Progenitor cell of endocrine pancreas (in vitro differentiated cells): ENCODE measurements at regions not wholly inside any gene's neighbourhood (a gene's known extent, or its start where the extent isn't known, plus 50 kb on each side); places are given as distances from the start of the nearest gene placed in this dataset.

ENCODE experiments used
- DNase-seq: peaks from one replicate; pipeline ENCODE4 v3.0.0; 2021; ENCODE audit warnings: low spot score; ENCODE audit not compliant: unreplicated experiment
- H3K27ac Mint-ChIP-seq: 2 replicates; pipeline ENCODE4 v1.8.0; 2021; ENCODE audit warnings: mild to moderate bottlenecking, moderate library complexity, mixed read lengths
- H3K27me3 Mint-ChIP-seq: 2 replicates; pipeline ENCODE4 v1.8.0; 2021; ENCODE audit warnings: mixed read lengths
- H3K36me3 Mint-ChIP-seq: 2 replicates; pipeline ENCODE4 v1.8.0; 2022; ENCODE audit warnings: mixed read lengths; ENCODE audit not compliant: insufficient read depth
- H3K4me1 Mint-ChIP-seq: 2 replicates; pipeline ENCODE4 v1.8.0; 2021; ENCODE audit warnings: low read depth, mixed read lengths
- H3K4me3 Mint-ChIP-seq: 2 replicates; pipeline ENCODE4 v1.8.0; 2021; ENCODE audit warnings: low read depth, mild to moderate bottlenecking, moderate library complexity, mixed read lengths
- H3K9me3 Mint-ChIP-seq: 2 replicates; pipeline ENCODE4 v1.8.0; 2021; ENCODE audit warnings: low read depth, mixed read lengths
- TF ChIP-seq, protein P1 (sequence below): fragments of 200-600 bp; sonication (generic); IDR thresholded peaks from one replicate; pipeline ENCODE4 v1.5.0; 2021; ENCODE audit warnings: antibody characterized with exemption, mild to moderate bottlenecking; ENCODE audit not compliant: unreplicated experiment

DNA sequence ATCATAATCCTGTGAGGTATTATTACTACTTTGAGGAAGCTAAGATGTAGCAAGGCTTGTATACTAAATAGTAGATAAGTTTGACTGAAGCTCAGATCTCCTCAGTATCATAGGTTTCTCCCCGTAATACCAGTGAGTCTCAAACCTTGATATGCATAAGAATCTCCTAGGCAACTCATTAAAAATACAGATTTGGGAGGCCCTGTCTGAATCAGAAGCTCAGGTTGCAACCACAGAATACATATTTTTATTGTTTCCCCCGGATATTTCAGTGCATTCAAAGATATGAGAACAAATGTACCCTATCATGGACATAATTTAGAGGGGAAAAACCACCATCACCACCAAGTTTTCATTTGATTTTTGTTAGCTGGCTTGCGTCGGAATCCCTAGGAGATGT is 242.1 kb upstream of the C2CD4B start:
- H3K9me3 Mint-ChIP-seq = no peaks in the 10 kb centered on the region
- H3K36me3 Mint-ChIP-seq = no peaks in the 10 kb centered on the region
- no peak overlapping the region for H3K27ac Mint-ChIP-seq
- TF ChIP-seq, protein P1, sequence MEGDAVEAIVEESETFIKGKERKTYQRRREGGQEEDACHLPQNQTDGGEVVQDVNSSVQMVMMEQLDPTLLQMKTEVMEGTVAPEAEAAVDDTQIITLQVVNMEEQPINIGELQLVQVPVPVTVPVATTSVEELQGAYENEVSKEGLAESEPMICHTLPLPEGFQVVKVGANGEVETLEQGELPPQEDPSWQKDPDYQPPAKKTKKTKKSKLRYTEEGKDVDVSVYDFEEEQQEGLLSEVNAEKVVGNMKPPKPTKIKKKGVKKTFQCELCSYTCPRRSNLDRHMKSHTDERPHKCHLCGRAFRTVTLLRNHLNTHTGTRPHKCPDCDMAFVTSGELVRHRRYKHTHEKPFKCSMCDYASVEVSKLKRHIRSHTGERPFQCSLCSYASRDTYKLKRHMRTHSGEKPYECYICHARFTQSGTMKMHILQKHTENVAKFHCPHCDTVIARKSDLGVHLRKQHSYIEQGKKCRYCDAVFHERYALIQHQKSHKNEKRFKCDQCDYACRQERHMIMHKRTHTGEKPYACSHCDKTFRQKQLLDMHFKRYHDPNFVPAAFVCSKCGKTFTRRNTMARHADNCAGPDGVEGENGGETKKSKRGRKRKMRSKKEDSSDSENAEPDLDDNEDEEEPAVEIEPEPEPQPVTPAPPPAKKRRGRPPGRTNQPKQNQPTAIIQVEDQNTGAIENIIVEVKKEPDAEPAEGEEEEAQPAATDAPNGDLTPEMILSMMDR = no peak
- H3K4me1 Mint-ChIP-seq = peaks cover 10% of the 10 kb centered on the region
- H3K27me3 Mint-ChIP-seq = no peaks in the 10 kb centered on the region
- no peak for DNase-seq
- H3K4me3 Mint-ChIP-seq = no peak overlapping the region

DNA sequence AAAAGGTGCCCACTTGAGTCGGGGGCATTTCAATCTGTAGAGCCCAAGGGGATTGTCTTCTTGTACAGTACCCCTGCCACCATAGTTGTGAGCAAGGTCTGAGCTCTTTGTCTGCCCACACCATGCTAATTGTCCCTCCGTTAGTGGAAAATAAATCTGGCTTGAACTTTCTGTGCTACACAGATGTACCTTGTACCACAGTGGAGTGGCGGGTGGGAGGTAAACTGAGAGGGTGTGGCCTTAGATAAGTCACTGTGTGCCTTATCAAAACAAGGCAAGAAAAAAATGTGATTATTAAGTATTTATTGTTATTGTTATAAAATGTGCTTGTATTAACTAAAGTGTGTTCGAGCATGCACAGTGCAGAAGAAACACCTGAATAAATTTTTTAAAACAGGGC is 242.9 kb upstream of the C2CD4B start:
- no peaks in the 10 kb centered on the region for H3K36me3 Mint-ChIP-seq
- H3K27me3 Mint-ChIP-seq = no peaks in the 10 kb centered on the region
- TF ChIP-seq, protein P1 = no peak
- H3K9me3 Mint-ChIP-seq = no peaks in the 10 kb centered on the region
- no peak for DNase-seq
- peaks cover 11% of the 10 kb centered on the region for H3K4me1 Mint-ChIP-seq
- H3K4me3 Mint-ChIP-seq = no peak overlapping the region
- no peak overlapping the region for H3K27ac Mint-ChIP-seq

DNA sequence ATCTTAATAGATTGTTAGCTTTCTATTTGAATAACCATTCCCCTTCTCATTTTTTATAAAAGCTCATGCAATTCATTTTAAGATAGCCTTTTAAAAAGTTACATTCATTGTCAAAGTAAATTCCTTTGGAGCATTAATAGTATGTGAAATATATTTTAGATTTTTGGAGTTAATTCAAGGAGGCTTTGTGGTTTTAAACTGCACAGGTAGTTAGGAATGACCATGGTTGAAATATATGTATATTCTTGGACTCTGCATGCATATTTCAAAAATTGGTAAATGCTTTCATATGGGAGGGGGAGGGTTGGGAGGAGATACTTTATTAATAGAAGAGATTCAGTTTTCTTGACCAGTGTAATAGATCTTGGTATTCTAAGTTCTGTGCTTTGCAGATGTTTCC is 244.4 kb upstream of the C2CD4B start:
- no peaks in the 10 kb centered on the region for H3K27me3 Mint-ChIP-seq
- no peaks in the 10 kb centered on the region for H3K9me3 Mint-ChIP-seq
- no peak for DNase-seq
- no peaks in the 10 kb centered on the region for H3K36me3 Mint-ChIP-seq
- peaks cover 11% of the 10 kb centered on the region for H3K4me1 Mint-ChIP-seq
- TF ChIP-seq, protein P1 = no peak
- no peak overlapping the region for H3K27ac Mint-ChIP-seq
- H3K4me3 Mint-ChIP-seq = no peak overlapping the region

DNA sequence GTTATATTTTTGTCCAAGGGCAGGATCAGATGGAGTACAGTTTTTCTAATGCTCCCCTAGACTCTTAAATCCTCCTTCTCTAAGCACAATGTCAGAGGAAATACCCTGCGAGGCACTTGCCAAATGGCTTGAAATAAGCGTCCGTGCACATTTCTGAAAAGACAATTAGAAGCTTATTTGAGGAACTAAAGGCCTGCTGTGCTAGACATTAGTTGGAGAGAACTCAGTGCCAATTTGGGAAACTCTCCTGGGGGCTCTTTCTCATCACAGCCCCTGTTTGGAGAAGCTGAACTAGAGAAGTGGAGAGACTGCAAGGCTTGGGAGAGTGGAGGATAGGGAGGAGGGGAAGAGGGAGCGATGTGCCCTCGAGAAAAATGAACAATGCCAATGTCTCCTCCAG is 247.6 kb upstream of the C2CD4B start:
- H3K4me3 Mint-ChIP-seq = no peak overlapping the region
- H3K36me3 Mint-ChIP-seq = no peaks in the 10 kb centered on the region
- DNase-seq = no peak
- no peaks in the 10 kb centered on the region for H3K9me3 Mint-ChIP-seq
- H3K27me3 Mint-ChIP-seq = no peaks in the 10 kb centered on the region
- peaks cover 10% of the 10 kb centered on the region for H3K4me1 Mint-ChIP-seq
- no peak overlapping the region for H3K27ac Mint-ChIP-seq
- TF ChIP-seq, protein P1 = no peak

DNA sequence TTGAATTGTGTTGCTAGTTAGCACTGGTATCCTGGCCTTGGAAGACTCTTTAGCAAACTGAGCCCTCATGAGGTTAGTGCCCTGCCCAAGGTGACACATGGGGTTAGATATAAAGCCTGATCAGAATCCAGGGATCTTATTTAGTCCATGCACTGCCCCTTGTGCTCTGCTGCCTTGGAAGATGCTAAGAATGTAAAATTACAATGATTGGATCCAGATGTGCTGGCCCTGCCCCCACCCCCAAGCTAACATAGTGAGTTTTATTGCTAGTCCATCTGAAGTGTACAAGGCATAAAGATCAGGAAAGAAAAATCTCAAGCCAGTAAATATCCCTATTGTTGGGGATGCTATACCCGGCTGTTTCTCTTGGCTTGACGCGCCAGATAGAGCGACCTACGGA is 248.1 kb upstream of the C2CD4B start:
- TF ChIP-seq, protein P1 = no peak

More for the DNA sequence above, 248.1 kb upstream of the C2CD4B start:
- Mint-ChIP-seq H3K27me3 (no peaks in the 10 kb centered on the region), H3K36me3 (no peaks in the 10 kb centered on the region), H3K4me3 (no peak overlapping the region), H3K9me3 (no peaks in the 10 kb centered on the region), H3K4me1 (peaks cover 13% of the 10 kb centered on the region), H3K27ac (no peak overlapping the region)
- DNase-seq = no peak
